ENCODE measurements at regions not wholly inside any gene's neighbourhood (a gene's known extent, or its start where the extent isn't known, plus 50 kb on each side); places are given as distances from the start of the nearest gene placed in this dataset.
"Not testable (repeated sequence)": the region's sequence is repeated elsewhere in the genome, so short reads cannot be mapped to it uniquely, and the experiment has no call there.

GRCh38 chr13:66106246-66106645, 1123.9 kb downstream of the PCDH9 start:
- H3K27ac ChIP-seq (ENCODE audit: low read length): no peak overlapping the region
- no peaks in the 10 kb centered on the region for H3K27me3 ChIP-seq (ENCODE audit: control insufficient read depth, insufficient read depth, low read length)
- no peak overlapping the region for H3K4me3 ChIP-seq (ENCODE audit: low read length)
- no peak overlapping the region for H3K9ac ChIP-seq (ENCODE audit: low read length)
- no peaks in the 10 kb centered on the region for H3K36me3 ChIP-seq (ENCODE audit: control insufficient read depth, low read depth, low read length)
- H3K4me1 ChIP-seq (ENCODE audit: control insufficient read depth, low read depth, low read length): no peaks in the 10 kb centered on the region
- no peaks in the 10 kb centered on the region for H3K9me3 ChIP-seq (ENCODE audit: control insufficient read depth, low read depth, low read length)

GRCh38 chr13:66102864-66103263, 1127.3 kb downstream of the PCDH9 start:
- Histone ChIP-seq H3K4me3 (ENCODE audit: low read length) (no peak overlapping the region), H3K4me1 (ENCODE audit: control insufficient read depth, low read depth, low read length) (no peaks in the 10 kb centered on the region), H3K27me3 (ENCODE audit: control insufficient read depth, insufficient read depth, low read length) (no peaks in the 10 kb centered on the region), H3K9ac (ENCODE audit: low read length) (no peak overlapping the region), H3K27ac (ENCODE audit: low read length) (no peak overlapping the region), H3K9me3 (ENCODE audit: control insufficient read depth, low read depth, low read length) (no peaks in the 10 kb centered on the region), H3K36me3 (ENCODE audit: control insufficient read depth, low read depth, low read length) (no peaks in the 10 kb centered on the region)

DNA sequence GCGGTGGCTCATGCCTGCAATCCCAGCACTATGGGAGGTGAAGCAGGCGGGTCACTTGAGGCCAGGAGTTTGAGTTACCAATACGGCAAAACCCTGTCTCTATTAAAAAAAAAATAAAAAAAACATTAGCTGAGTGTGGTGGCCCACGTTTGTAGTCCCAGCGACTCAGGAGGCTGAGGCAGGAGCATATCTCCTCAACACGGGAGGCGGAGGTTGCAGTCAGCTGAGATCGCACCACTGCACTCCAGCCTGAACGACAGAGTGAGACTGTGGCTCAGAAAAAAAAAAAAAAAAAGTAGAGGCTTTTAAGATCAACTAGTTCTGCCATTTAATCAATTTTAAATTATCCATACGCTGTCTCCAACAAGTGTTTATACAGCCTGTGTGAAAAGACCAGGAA, 1130.3 kb downstream of the PCDH9 start:
- H3K27me3 ChIP-seq (ENCODE audit: control insufficient read depth, insufficient read depth, low read length): no peaks in the 10 kb centered on the region
- H3K27ac ChIP-seq (ENCODE audit: low read length): no peak overlapping the region
- H3K9me3 ChIP-seq (ENCODE audit: control insufficient read depth, low read depth, low read length): no peaks in the 10 kb centered on the region
- no peaks in the 10 kb centered on the region for H3K4me1 ChIP-seq (ENCODE audit: control insufficient read depth, low read depth, low read length)
- no peak overlapping the region for H3K4me3 ChIP-seq (ENCODE audit: low read length)
- no peaks in the 10 kb centered on the region for H3K36me3 ChIP-seq (ENCODE audit: control insufficient read depth, low read depth, low read length)
- no peak overlapping the region for H3K9ac ChIP-seq (ENCODE audit: low read length)

- Histone ChIP-seq H3K9me3 (ENCODE audit: control insufficient read depth, low read depth, low read length) (no peaks in the 10 kb centered on the region), H3K4me3 (ENCODE audit: low read length) (no peak overlapping the region), H3K36me3 (ENCODE audit: control insufficient read depth, low read depth, low read length) (no peaks in the 10 kb centered on the region), H3K27me3 (ENCODE audit: control insufficient read depth, insufficient read depth, low read length) (no peaks in the 10 kb centered on the region), H3K4me1 (ENCODE audit: control insufficient read depth, low read depth, low read length) (no peaks in the 10 kb centered on the region), H3K27ac (ENCODE audit: low read length) (no peak overlapping the region), H3K9ac (ENCODE audit: low read length) (no peak overlapping the region)
Measured at GRCh38 chr13:66098931-66099628, 1131.1 kb downstream of the PCDH9 start.

DNA sequence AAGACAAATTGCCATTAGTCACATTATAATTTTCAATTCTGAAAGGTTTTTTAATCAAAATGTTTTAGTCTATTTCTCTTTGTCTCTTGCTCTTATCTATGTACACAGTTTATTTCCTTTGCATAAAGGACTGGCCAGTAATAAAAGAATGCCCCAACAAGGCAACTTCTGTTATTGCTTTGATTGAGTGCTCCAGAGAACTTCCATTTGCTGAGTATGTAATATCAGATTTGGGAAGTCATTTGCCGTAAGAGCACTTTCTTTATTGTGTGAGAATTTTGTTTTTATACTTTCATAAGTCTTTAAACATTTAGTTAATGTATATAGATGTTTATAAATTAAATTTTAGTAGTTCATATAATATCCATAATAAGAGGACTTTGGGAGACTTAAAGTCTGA, 1140.4 kb downstream of the PCDH9 start:
- Histone ChIP-seq H3K9ac (ENCODE audit: low read length) (no peak overlapping the region), H3K36me3 (ENCODE audit: control insufficient read depth, low read depth, low read length) (no peaks in the 10 kb centered on the region), H3K27ac (ENCODE audit: low read length) (no peak overlapping the region), H3K9me3 (ENCODE audit: control insufficient read depth, low read depth, low read length) (no peaks in the 10 kb centered on the region), H3K27me3 (ENCODE audit: control insufficient read depth, insufficient read depth, low read length) (no peaks in the 10 kb centered on the region), H3K4me3 (ENCODE audit: low read length) (no peak overlapping the region), H3K4me1 (ENCODE audit: control insufficient read depth, low read depth, low read length) (no peaks in the 10 kb centered on the region)

DNA sequence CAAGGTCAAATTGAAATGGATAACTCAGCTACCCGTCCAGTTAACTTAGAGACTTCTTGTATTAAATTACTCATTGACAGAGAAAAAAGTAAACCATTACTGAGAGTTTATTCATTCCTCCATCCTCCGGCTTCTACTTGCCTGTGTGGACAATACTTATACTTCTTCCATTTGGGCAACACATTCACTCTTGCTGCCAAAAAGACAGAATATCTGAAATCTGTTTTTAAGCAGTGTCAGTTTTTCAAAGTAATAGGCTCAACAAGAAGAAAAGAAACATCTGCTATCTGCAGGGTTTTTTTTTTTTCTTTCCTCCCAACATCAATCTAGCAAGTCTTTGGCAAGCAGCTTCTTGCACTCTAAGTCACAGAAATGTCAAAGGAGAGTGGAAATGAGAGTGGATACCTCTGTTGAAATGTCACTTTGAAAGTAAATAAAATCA, 1142.8 kb downstream of the PCDH9 start:
- no peaks in the 10 kb centered on the region for H3K4me1 ChIP-seq (ENCODE audit: control insufficient read depth, low read depth, low read length)
- H3K9ac ChIP-seq (ENCODE audit: low read length): no peak overlapping the region
- H3K9me3 ChIP-seq (ENCODE audit: control insufficient read depth, low read depth, low read length): no peaks in the 10 kb centered on the region
- no peaks in the 10 kb centered on the region for H3K27me3 ChIP-seq (ENCODE audit: control insufficient read depth, insufficient read depth, low read length)
- H3K36me3 ChIP-seq (ENCODE audit: control insufficient read depth, low read depth, low read length): no peaks in the 10 kb centered on the region
- no peak overlapping the region for H3K27ac ChIP-seq (ENCODE audit: low read length)
- no peak overlapping the region for H3K4me3 ChIP-seq (ENCODE audit: low read length)

DNA sequence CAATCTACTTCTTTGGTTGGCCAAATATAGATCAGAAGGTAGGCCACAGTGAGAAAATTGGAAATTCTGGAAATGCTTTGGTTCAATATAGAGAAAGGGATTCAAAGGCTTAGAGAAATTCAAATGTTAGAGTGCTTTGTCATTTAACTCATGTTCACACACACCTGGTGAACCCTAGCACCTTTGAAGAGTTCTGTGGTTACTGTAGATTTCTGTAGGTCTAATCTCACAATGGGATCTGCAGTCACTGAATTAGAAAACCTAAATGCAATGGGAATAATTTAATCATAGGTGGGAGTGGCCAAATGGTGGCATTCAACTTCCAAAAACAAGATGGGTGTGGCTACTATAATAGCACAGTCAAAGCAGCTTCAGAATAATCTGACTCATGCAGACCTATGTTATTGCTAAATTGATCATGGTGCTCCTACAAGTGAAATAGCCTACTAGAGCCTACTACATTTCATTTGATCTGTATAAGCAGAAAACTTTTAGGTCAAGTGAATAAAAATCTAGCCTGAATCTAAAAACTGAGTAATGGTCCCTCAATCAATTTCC, 1152.9 kb downstream of the PCDH9 start:
- no peak overlapping the region for H3K4me3 ChIP-seq (ENCODE audit: low read length)

DNA sequence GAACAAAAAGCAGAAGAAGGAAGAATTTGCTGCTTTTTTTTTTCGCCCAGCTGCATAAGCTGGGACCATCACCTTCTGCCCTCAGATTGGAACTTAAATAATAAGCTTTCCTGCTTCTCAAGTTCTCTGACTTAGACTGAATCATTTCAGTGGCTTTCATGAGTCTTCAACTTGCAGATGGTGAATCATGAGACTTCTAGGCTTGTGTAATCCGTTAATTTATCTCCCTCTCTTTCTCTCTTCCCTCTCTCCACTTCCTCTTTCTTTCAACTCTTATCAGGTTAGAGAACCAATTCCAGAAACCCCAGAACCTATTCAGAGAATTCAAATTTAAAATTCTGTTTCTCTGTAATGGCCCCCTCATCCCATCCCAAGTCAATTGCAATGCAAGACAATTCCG, 1153.7 kb downstream of the PCDH9 start:
- no peaks in the 10 kb centered on the region for H3K27me3 ChIP-seq (ENCODE audit: control insufficient read depth, insufficient read depth, low read length)
- H3K27ac ChIP-seq (ENCODE audit: low read length): no peak overlapping the region
- H3K9ac ChIP-seq (ENCODE audit: low read length): no peak overlapping the region
- no peaks in the 10 kb centered on the region for H3K4me1 ChIP-seq (ENCODE audit: control insufficient read depth, low read depth, low read length)
- H3K9me3 ChIP-seq (ENCODE audit: control insufficient read depth, low read depth, low read length): no peaks in the 10 kb centered on the region
- H3K36me3 ChIP-seq (ENCODE audit: control insufficient read depth, low read depth, low read length): no peaks in the 10 kb centered on the region
- H3K4me3 ChIP-seq (ENCODE audit: low read length): no peak overlapping the region

More for the DNA sequence above, 1152.9 kb downstream of the PCDH9 start:
- Histone ChIP-seq H3K4me1 (ENCODE audit: control insufficient read depth, low read depth, low read length) (no peaks in the 10 kb centered on the region), H3K9me3 (ENCODE audit: control insufficient read depth, low read depth, low read length) (no peaks in the 10 kb centered on the region), H3K36me3 (ENCODE audit: control insufficient read depth, low read depth, low read length) (no peaks in the 10 kb centered on the region), H3K27me3 (ENCODE audit: control insufficient read depth, insufficient read depth, low read length) (no peaks in the 10 kb centered on the region), H3K27ac (ENCODE audit: low read length) (no peak overlapping the region), H3K9ac (ENCODE audit: low read length) (no peak overlapping the region)

DNA sequence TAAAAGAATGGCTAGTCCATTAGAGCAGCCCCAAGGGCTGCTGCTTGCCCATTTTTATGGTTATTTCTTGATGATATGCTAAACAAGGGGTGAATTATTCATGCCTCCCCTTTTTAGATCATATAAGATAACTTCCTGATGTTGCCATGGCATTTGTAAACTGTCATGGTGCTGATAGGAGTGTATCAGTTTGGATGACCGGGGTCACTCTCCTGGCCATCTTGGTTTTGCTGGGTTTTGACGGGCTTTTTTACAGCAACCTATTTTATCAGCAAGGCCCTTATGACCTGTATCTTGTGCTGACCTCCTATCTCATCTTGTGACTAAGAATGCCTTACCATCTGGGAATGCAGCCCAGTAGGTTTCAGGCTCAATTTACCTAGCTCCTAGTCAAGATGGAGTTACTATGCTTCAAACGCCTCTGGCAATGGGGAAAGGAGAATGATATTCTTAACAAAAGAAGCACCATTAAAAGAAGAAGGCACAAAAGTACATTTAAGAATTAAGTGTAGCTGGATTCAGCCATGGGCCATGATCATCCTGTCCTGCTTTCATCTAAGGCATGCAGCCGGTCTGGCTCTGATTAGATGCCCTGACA, 1156.0 kb downstream of the PCDH9 start:
- no peaks in the 10 kb centered on the region for H3K36me3 ChIP-seq (ENCODE audit: control insufficient read depth, low read depth, low read length)

GRCh38 chr13:66072097-66072496, 1158.0 kb downstream of the PCDH9 start:
- H3K36me3 ChIP-seq (ENCODE audit: control insufficient read depth, low read depth, low read length); H3K27ac ChIP-seq (ENCODE audit: low read length); H3K4me3 ChIP-seq (ENCODE audit: low read length); H3K9ac ChIP-seq (ENCODE audit: low read length); H3K27me3 ChIP-seq (ENCODE audit: control insufficient read depth, insufficient read depth, low read length); H3K4me1 ChIP-seq (ENCODE audit: control insufficient read depth, low read depth, low read length); H3K9me3 ChIP-seq (ENCODE audit: control insufficient read depth, low read depth, low read length): not testable (repeated sequence)

More for the DNA sequence above, 1156.0 kb downstream of the PCDH9 start:
- H3K4me3 ChIP-seq (ENCODE audit: low read length): no peak overlapping the region
- no peak overlapping the region for H3K27ac ChIP-seq (ENCODE audit: low read length)
- H3K27me3 ChIP-seq (ENCODE audit: control insufficient read depth, insufficient read depth, low read length): no peaks in the 10 kb centered on the region
- no peaks in the 10 kb centered on the region for H3K9me3 ChIP-seq (ENCODE audit: control insufficient read depth, low read depth, low read length)
- H3K9ac ChIP-seq (ENCODE audit: low read length): no peak overlapping the region
- H3K4me1 ChIP-seq (ENCODE audit: control insufficient read depth, low read depth, low read length): no peaks in the 10 kb centered on the region

DNA sequence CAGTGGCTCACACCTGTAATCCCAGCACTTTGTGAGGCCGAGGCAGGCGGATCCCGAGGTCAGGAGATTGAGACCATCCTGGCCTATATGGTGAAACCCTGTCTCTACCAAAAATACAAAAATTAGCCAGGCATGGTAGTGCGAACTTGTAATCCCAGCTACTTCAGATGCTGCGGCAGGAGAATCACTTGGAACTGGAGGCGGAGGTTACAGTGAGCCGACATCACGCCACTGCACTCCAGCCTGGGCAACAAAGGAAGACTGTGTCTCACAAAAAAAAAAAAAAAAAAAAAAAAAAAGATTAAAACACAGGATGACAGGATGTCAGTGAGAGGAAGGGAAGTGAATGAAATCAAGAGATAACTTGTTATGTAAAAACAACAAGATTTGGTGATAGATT, 1158.5 kb downstream of the PCDH9 start:
- Histone ChIP-seq H3K9me3 (ENCODE audit: control insufficient read depth, low read depth, low read length) (no peaks in the 10 kb centered on the region), H3K4me1 (ENCODE audit: control insufficient read depth, low read depth, low read length) (no peaks in the 10 kb centered on the region), H3K36me3 (ENCODE audit: control insufficient read depth, low read depth, low read length) (no peaks in the 10 kb centered on the region), H3K4me3 (ENCODE audit: low read length) (no peak overlapping the region), H3K27me3 (ENCODE audit: control insufficient read depth, insufficient read depth, low read length) (no peaks in the 10 kb centered on the region), H3K9ac (ENCODE audit: low read length) (no peak overlapping the region), H3K27ac (ENCODE audit: low read length) (no peak overlapping the region)

DNA sequence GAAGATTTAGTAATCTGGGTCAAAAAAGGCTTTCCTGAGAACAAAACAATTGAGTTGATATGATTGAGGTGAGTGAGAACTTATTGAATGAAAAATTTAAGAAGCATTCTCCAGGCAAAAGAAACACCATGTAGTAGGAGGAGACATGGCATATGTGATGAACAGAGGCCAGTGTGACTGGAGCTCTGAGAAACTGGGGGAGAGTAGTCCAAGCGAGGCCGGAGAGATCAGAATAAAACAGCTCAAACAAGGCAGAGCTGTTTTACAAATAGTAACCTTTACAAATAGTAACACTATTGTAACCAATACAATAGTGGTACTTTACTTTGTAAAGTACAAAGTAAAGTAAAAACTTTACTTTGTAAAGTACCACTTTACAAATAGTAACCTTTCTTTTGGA, 1159.1 kb downstream of the PCDH9 start:
- H3K27ac ChIP-seq (ENCODE audit: low read length): no peak overlapping the region

More for the DNA sequence above, 1159.1 kb downstream of the PCDH9 start:
- Histone ChIP-seq H3K4me1 (ENCODE audit: control insufficient read depth, low read depth, low read length) (no peaks in the 10 kb centered on the region), H3K36me3 (ENCODE audit: control insufficient read depth, low read depth, low read length) (no peaks in the 10 kb centered on the region), H3K4me3 (ENCODE audit: low read length) (no peak overlapping the region), H3K9me3 (ENCODE audit: control insufficient read depth, low read depth, low read length) (no peaks in the 10 kb centered on the region), H3K9ac (ENCODE audit: low read length) (no peak overlapping the region), H3K27me3 (ENCODE audit: control insufficient read depth, insufficient read depth, low read length) (no peaks in the 10 kb centered on the region)
